Breast epithelium (tissue), 4 donors: ENCODE measurements at regions not wholly inside any gene's neighbourhood (a gene's known extent, or its start where the extent isn't known, plus 50 kb on each side); places are given as distances from the start of the nearest gene placed in this dataset.

Source experiments
- DNase-seq, 2 donors: peaks; one replicate each; pipeline ENCODE4 v3.0.0-alpha.2; 2019; ENCODE audit warnings: low spot score in 2 of 2
- H3K27ac ChIP-seq, 2 donors: fragments of 200-600 bp; sonication (generic) in 1 of 2; one replicate each; pipeline ENCODE4 v1.5.1; 2016 to 2019; ENCODE audit warnings: mild to moderate bottlenecking in 1 of 2
- H3K27me3 ChIP-seq, 2 donors: fragments of 200-600 bp; sonication (generic) in 1 of 2; one replicate each; pipeline versions ENCODE4 v1.5.1 to v1.6.0; 2017 to 2019; ENCODE audit warnings: control low read depth in 1 of 2, mild to moderate bottlenecking in 1 of 2
- H3K36me3 ChIP-seq: fragments of 200-600 bp; one replicate; pipeline ENCODE4 v1.5.1; 2019
- H3K4me1 ChIP-seq, 2 donors: fragments of 200-600 bp; sonication (generic); one replicate each; pipeline ENCODE4 v1.5.1; 2016 to 2019; ENCODE audit warnings: control low read depth in 1 of 2
- H3K4me3 ChIP-seq, 3 donors: fragments of 200-600 bp; sonication (generic); 1 replicate in 2 of 3; 2 replicates in 1 of 3; pipeline ENCODE4 v1.5.1; 2016 to 2019; ENCODE audit warnings: mild to moderate bottlenecking in 3 of 3, moderate library complexity in 2 of 3
- H3K9me3 ChIP-seq, 2 donors: fragments of 200-600 bp; sonication (generic) in 1 of 2; one replicate each; pipeline ENCODE4 v1.5.1; 2016 to 2019; ENCODE audit warnings: control low read depth in 1 of 2
- POLR2A ChIP-seq: fragments of 450-650 bp; IDR thresholded peaks from one replicate; pipeline ENCODE4 v1.6.1; 2016; ENCODE audit warnings: antibody characterized with exemption, mild to moderate bottlenecking, moderate library complexity
- POLR2AphosphoS5 ChIP-seq, 3 donors: sonication (generic); formaldehyde crosslinking; IDR thresholded peaks; one replicate each; pipeline ENCODE4 v1.6.1; 2017; ENCODE audit warnings: antibody characterized with exemption in 3 of 3
- intact Hi-C: fragments of 100-400 bp; cut with DNase I; formaldehyde crosslinking; loops from one replicate; pipeline ENCODE4 v1.15.1; 2023; ENCODE audit warnings: low total_unique reads
- TF ChIP-seq, protein P1 (sequence below), 3 donors: fragments of 450-650 bp; IDR thresholded peaks; one replicate each; pipeline ENCODE4 v1.5.1; 2016 to 2017; ENCODE audit warnings: antibody characterized with exemption in 3 of 3, mild to moderate bottlenecking in 3 of 3, moderate library complexity in 3 of 3

DNA sequence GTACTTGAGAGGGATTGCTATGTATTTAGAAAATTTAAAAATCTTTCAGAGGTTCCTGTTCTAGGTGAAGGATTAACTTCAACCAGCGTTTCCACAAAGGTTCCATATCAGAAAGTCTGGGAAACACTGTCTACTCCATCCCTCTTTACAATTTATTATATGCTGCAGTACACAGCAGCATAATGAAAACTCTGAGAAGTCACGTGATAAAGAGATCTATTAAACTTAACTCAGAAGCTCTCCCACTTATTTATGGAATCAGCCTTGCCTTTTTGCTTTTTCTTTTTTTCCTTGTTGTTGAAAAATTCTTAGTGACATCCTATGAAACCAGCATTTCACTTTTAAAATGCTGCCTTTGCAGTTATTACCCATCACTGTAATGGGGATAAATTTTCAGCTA is 186.2 kb downstream of the ACER2 start:
- H3K36me3 ChIP-seq, result no peaks in the 10 kb centered on the region
- TF ChIP-seq, protein P1, sequence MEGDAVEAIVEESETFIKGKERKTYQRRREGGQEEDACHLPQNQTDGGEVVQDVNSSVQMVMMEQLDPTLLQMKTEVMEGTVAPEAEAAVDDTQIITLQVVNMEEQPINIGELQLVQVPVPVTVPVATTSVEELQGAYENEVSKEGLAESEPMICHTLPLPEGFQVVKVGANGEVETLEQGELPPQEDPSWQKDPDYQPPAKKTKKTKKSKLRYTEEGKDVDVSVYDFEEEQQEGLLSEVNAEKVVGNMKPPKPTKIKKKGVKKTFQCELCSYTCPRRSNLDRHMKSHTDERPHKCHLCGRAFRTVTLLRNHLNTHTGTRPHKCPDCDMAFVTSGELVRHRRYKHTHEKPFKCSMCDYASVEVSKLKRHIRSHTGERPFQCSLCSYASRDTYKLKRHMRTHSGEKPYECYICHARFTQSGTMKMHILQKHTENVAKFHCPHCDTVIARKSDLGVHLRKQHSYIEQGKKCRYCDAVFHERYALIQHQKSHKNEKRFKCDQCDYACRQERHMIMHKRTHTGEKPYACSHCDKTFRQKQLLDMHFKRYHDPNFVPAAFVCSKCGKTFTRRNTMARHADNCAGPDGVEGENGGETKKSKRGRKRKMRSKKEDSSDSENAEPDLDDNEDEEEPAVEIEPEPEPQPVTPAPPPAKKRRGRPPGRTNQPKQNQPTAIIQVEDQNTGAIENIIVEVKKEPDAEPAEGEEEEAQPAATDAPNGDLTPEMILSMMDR (IDR thresholded peaks at IDR 0.05), result no peak
- no peak overlapping the region for H3K27ac ChIP-seq
- H3K27me3 ChIP-seq, result peaks cover 0 to 4% of the 10 kb centered on the region in 2 donors
- H3K4me1 ChIP-seq, result no peaks in the 10 kb centered on the region
- no peak for DNase-seq
- intact Hi-C loops, result no loop called here
- H3K9me3 ChIP-seq, result no peaks in the 10 kb centered on the region
- H3K4me3 ChIP-seq, result no peak overlapping the region

DNA sequence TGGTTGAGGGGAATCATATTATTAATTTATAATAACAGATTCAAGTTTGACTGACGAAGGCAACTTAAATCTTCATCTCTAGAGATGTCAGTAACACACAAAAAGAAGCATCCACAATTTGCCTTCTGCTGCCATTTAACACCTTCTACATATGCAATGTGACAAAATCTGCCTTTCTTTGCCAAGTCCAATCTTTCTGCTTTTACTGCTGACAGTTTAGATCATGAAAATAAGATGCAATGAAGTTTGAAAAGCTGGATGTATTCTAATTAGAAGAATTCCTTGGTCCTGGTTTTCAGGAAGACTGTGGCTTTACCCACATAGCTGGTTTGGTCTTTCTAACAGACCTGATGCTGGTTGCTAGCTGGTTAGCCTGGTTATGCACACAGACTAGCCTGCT is 178.9 kb downstream of the ACER2 start:
- TF ChIP-seq POLR2A, result no peak
- TF ChIP-seq, protein P1 (IDR thresholded peaks at IDR 0.05), result no peak
- TF ChIP-seq POLR2AphosphoS5 (IDR thresholded peaks at IDR 0.05), result no peak
- no peaks in the 10 kb centered on the region for H3K27me3 ChIP-seq
- intact Hi-C loops, result no loop called here

DNA sequence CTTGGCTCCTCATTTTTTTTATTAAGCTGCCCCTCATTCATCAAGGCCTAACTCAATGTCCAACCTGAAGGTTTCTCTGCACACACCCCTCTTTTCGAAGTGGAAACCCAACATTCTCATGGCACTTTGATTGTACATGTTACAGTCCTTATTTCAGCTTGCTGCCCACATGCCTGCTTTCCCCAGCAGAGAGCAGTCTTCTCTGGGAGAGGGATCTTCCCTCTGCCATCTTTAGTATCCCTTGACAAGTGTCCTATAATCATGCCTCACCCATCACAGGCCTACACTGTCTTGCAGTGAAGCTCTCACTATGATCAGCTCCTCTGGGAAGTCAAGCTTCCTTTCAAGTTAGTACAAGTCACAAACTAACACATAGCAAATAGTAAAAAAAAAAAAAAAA is 175.1 kb downstream of the ACER2 start:
- H3K27me3 ChIP-seq, result no peaks in the 10 kb centered on the region
- H3K4me1 ChIP-seq, result no peaks in the 10 kb centered on the region
- H3K36me3 ChIP-seq, result no peaks in the 10 kb centered on the region
- no peak for TF ChIP-seq POLR2AphosphoS5 (IDR thresholded peaks at IDR 0.05)
- TF ChIP-seq POLR2A, result no peak
- TF ChIP-seq, protein P1 (IDR thresholded peaks at IDR 0.05), result no peak
- peaks cover 0 to 5% of the 10 kb centered on the region in 2 donors for H3K9me3 ChIP-seq
- H3K4me3 ChIP-seq, result no peak overlapping the region
- DNase-seq, result no peak
- intact Hi-C loops, result no loop called here
- no peak overlapping the region for H3K27ac ChIP-seq

More for the DNA sequence above, 178.9 kb downstream of the ACER2 start:
- H3K4me3 ChIP-seq, result no peak overlapping the region
- no peaks in the 10 kb centered on the region for H3K4me1 ChIP-seq
- DNase-seq, result no peak
- H3K36me3 ChIP-seq, result no peaks in the 10 kb centered on the region
- no peak overlapping the region for H3K27ac ChIP-seq
- H3K9me3 ChIP-seq, result peaks cover 0 to 5% of the 10 kb centered on the region in 2 donors

DNA sequence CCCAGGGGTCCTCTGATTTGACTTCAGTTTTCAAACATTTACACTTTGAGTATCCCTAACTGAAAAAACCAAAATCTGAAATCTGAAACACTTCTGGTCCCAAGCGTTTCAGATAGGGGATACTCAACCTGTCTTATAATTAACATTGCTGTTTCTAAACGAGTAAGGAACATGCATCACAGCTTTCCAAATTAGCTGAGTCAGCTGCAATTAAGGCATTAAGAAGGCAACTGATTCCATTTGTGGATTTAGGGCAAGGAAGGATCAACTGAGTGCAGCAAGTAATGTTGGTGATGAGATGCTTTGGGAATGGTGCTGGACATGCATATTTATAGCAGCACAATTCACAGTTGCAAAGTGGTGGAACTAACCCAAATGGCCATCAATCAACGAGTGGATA is 168.6 kb downstream of the ACER2 start:
- no peaks in the 10 kb centered on the region for H3K9me3 ChIP-seq
- H3K4me3 ChIP-seq, result no peak overlapping the region
- DNase-seq, result no peak
- no peaks in the 10 kb centered on the region for H3K4me1 ChIP-seq
- intact Hi-C loops, result no loop called here
- no peak for TF ChIP-seq POLR2AphosphoS5 (IDR thresholded peaks at IDR 0.05)
- no peak for TF ChIP-seq POLR2A
- TF ChIP-seq, protein P1 (IDR thresholded peaks at IDR 0.05), result no peak
- no peaks in the 10 kb centered on the region for H3K27me3 ChIP-seq
- H3K27ac ChIP-seq, result no peak overlapping the region
- H3K36me3 ChIP-seq, result no peaks in the 10 kb centered on the region

DNA sequence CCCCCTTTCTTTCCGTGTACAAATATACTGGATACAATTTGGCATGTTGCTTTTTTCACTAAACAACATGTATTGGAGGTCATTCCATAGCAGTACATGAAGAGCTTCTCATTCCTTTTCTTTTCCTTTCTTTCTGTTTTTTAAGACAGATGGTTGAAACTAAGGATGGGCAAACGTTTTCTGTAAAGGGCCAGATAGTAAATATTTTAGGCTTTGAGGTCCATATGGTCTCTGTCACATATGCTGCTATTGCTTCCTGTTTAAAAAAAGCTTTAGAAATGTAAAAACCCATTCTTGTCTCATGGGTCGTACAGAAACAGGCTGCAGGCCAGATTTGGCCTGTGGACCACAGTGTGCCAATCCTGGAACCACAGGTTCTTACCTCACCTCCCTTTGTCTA is 160.1 kb downstream of the ACER2 start:
- TF ChIP-seq POLR2A, result no peak
- TF ChIP-seq, protein P1 (IDR thresholded peaks at IDR 0.05), result no peak
- no peak for TF ChIP-seq POLR2AphosphoS5 (IDR thresholded peaks at IDR 0.05)
- H3K36me3 ChIP-seq, result no peaks in the 10 kb centered on the region
- DNase-seq, result no peak
- H3K27me3 ChIP-seq, result no peaks in the 10 kb centered on the region
- H3K9me3 ChIP-seq, result no peaks in the 10 kb centered on the region
- intact Hi-C loops, result loop anchor here (10.0 kb wide), 1 partner anchor 426 kb away; no protein-coding TSS in a partner anchor
- H3K4me3 ChIP-seq, result no peak overlapping the region
- no peak overlapping the region for H3K27ac ChIP-seq
- H3K4me1 ChIP-seq, result no peaks in the 10 kb centered on the region
